Adipocyte (in vitro differentiated cells): ENCODE measurements at regions not wholly inside any gene's neighbourhood (a gene's known extent, or its start where the extent isn't known, plus 50 kb on each side); places are given as distances from the start of the nearest gene placed in this dataset.
"Not testable (repeated sequence)": the region's sequence is repeated elsewhere in the genome, so short reads cannot be mapped to it uniquely, and the experiment has no call there.

Experiments used
- DNase-seq: peaks from one replicate; pipeline ENCODE4 v3.0.0-alpha.2; 2015; ENCODE audit warnings: low read depth
- H3K27me3 ChIP-seq: replicated peaks from 2 replicates; pipeline ENCODE4 v1.7.0; 2013; ENCODE audit warnings: mild to moderate bottlenecking, low read length, moderate library complexity; ENCODE audit not compliant: control insufficient read depth, insufficient read depth
- H3K36me3 ChIP-seq: 2 replicates; pipeline ENCODE4 v1.7.0; 2013; ENCODE audit warnings: low read length, mild to moderate bottlenecking, moderate library complexity; ENCODE audit not compliant: control insufficient read depth, insufficient read depth, severe bottlenecking
- H3K4me1 ChIP-seq: 2 replicates; pipeline ENCODE4 v1.7.0; 2013; ENCODE audit warnings: mild to moderate bottlenecking, low read length, moderate library complexity; ENCODE audit not compliant: control insufficient read depth, insufficient read depth
- H3K4me3 ChIP-seq: 2 replicates; pipeline ENCODE4 v1.7.0; 2013; ENCODE audit warnings: mild to moderate bottlenecking, low read length, moderate library complexity
- H3K9ac ChIP-seq: 2 replicates; pipeline ENCODE4 v1.7.0; 2013; ENCODE audit warnings: mild to moderate bottlenecking, low read length, moderate library complexity
- H3K9me3 ChIP-seq: 2 replicates; pipeline ENCODE4 v1.7.0; 2013; ENCODE audit warnings: mild to moderate bottlenecking, low read length, moderate library complexity; ENCODE audit not compliant: control insufficient read depth

GRCh38 chr6:20263059-20263458, 50.8 kb upstream of the MBOAT1 start:
- Histone ChIP-seq H3K9ac (no peak overlapping the region), H3K4me1 (no peaks in the 10 kb centered on the region), H3K27me3 (no peaks in the 10 kb centered on the region), H3K36me3 (no peaks in the 10 kb centered on the region), H3K4me3 (no peak overlapping the region), H3K9me3 (peaks cover 10% of the 10 kb centered on the region)
- no peak for DNase-seq

- H3K4me3 ChIP-seq: no peak overlapping the region
- no peaks in the 10 kb centered on the region for H3K27me3 ChIP-seq
- no peaks in the 10 kb centered on the region for H3K4me1 ChIP-seq
Measured at GRCh38 chr6:20265842-20266241, 53.6 kb upstream of the MBOAT1 start.

GRCh38 chr6:20266851-20267608, 54.8 kb upstream of the MBOAT1 start:
- H3K4me3 ChIP-seq: no peak overlapping the region
- H3K36me3 ChIP-seq: no peaks in the 10 kb centered on the region
- no peak overlapping the region for H3K9ac ChIP-seq
- DNase-seq: no peak
- H3K9me3 ChIP-seq: peaks cover 10% of the 10 kb centered on the region
- H3K27me3 ChIP-seq: no peaks in the 10 kb centered on the region
- no peaks in the 10 kb centered on the region for H3K4me1 ChIP-seq

More at GRCh38 chr6:20265842-20266241, 53.6 kb upstream of the MBOAT1 start:
- Histone ChIP-seq H3K9ac (no peak overlapping the region), H3K36me3 (no peaks in the 10 kb centered on the region), H3K9me3 (peaks cover 10% of the 10 kb centered on the region)
- DNase-seq: no peak

- DNase-seq: no peak
- Histone ChIP-seq H3K36me3 (no peaks in the 10 kb centered on the region), H3K27me3 (no peaks in the 10 kb centered on the region), H3K4me3 (no peak overlapping the region), H3K9me3 (no peaks in the 10 kb centered on the region), H3K4me1 (no peaks in the 10 kb centered on the region), H3K9ac (no peak overlapping the region)
Measured at GRCh38 chr6:20269181-20269580, 56.9 kb upstream of the MBOAT1 start.

GRCh38 chr6:20271818-20272217, 59.5 kb upstream of the MBOAT1 start:
- H3K9me3 ChIP-seq: no peaks in the 10 kb centered on the region
- no peaks in the 10 kb centered on the region for H3K27me3 ChIP-seq
- H3K9ac ChIP-seq: no peak overlapping the region
- H3K4me3 ChIP-seq: no peak overlapping the region
- H3K4me1 ChIP-seq: no peaks in the 10 kb centered on the region
- H3K36me3 ChIP-seq: no peaks in the 10 kb centered on the region
- DNase-seq: no peak

GRCh38 chr6:20274137-20274536, 61.9 kb upstream of the MBOAT1 start:
- Histone ChIP-seq H3K9ac (no peak overlapping the region), H3K36me3 (no peaks in the 10 kb centered on the region), H3K27me3 (no peaks in the 10 kb centered on the region), H3K4me3 (no peak overlapping the region), H3K9me3 (no peaks in the 10 kb centered on the region), H3K4me1 (no peaks in the 10 kb centered on the region)
- no peak for DNase-seq

GRCh38 chr6:20275837-20276236, 63.6 kb upstream of the MBOAT1 start:
- not testable (repeated sequence) for H3K27me3 ChIP-seq, DNase-seq, H3K4me1 ChIP-seq, H3K4me3 ChIP-seq, H3K9me3 ChIP-seq, H3K36me3 ChIP-seq, H3K9ac ChIP-seq

GRCh38 chr6:20277724-20278123, 65.5 kb upstream of the MBOAT1 start:
- H3K9me3 ChIP-seq, H3K4me1 ChIP-seq, H3K9ac ChIP-seq, H3K36me3 ChIP-seq, H3K4me3 ChIP-seq, H3K27me3 ChIP-seq, DNase-seq: not testable (repeated sequence)

- no peak overlapping the region for H3K4me3 ChIP-seq
- no peak overlapping the region for H3K9ac ChIP-seq
- no peaks in the 10 kb centered on the region for H3K36me3 ChIP-seq
- peaks cover 8% of the 10 kb centered on the region for H3K9me3 ChIP-seq
- DNase-seq: no peak
- no peaks in the 10 kb centered on the region for H3K4me1 ChIP-seq
- H3K27me3 ChIP-seq: no peaks in the 10 kb centered on the region
Measured at GRCh38 chr6:20279051-20279450, 66.8 kb upstream of the MBOAT1 start.

- peaks cover 8% of the 10 kb centered on the region for H3K9me3 ChIP-seq
- DNase-seq: no peak
- no peak overlapping the region for H3K9ac ChIP-seq
- H3K27me3 ChIP-seq: no peaks in the 10 kb centered on the region
- no peaks in the 10 kb centered on the region for H3K4me1 ChIP-seq
- H3K36me3 ChIP-seq: no peaks in the 10 kb centered on the region
- no peak overlapping the region for H3K4me3 ChIP-seq
Measured at GRCh38 chr6:20279608-20280287, 67.5 kb upstream of the MBOAT1 start.

- Histone ChIP-seq H3K9ac (no peak overlapping the region), H3K9me3 (peaks cover 8% of the 10 kb centered on the region), H3K36me3 (no peaks in the 10 kb centered on the region), H3K4me1 (no peaks in the 10 kb centered on the region), H3K4me3 (no peak overlapping the region), H3K27me3 (no peaks in the 10 kb centered on the region)
- DNase-seq: no peak
Measured at GRCh38 chr6:20280288-20280621, 68.0 kb upstream of the MBOAT1 start.
